ENCODE measurements at regions not wholly inside any gene's neighbourhood (a gene's known extent, or its start where the extent isn't known, plus 50 kb on each side); places are given as distances from the start of the nearest gene placed in this dataset.
"Not testable (repeated sequence)": the region's sequence is repeated elsewhere in the genome, so short reads cannot be mapped to it uniquely, and the experiment has no call there.

GRCh38 chr3:152198665-152199064 is 70.1 kb upstream of the MBNL1 start:
- DNase-seq = no peak

GRCh38 chr3:152199102-152199840 is 69.5 kb upstream of the MBNL1 start:
- DNase-seq = no peak

GRCh38 chr3:152200476-152201420 is 68.0 kb upstream of the MBNL1 start:
- no peak for DNase-seq

GRCh38 chr3:152202976-152203626 is 65.6 kb upstream of the MBNL1 start:
- no peak for DNase-seq

- no peak for DNase-seq
Measured at GRCh38 chr3:152203652-152204051, 65.1 kb upstream of the MBNL1 start.

- DNase-seq = no peak
Measured at GRCh38 chr3:152204218-152204617, 64.5 kb upstream of the MBNL1 start.

GRCh38 chr3:152205097-152205593 is 63.6 kb upstream of the MBNL1 start:
- no peak for DNase-seq

- DNase-seq = no peak
Measured at GRCh38 chr3:152206243-152206760, 62.4 kb upstream of the MBNL1 start.

GRCh38 chr3:152208439-152208838 is 60.3 kb upstream of the MBNL1 start:
- no peak for DNase-seq

GRCh38 chr3:152209060-152209459 is 59.7 kb upstream of the MBNL1 start:
- no peak for DNase-seq

GRCh38 chr3:152209776-152210175 is 59.0 kb upstream of the MBNL1 start:
- DNase-seq = no peak

GRCh38 chr3:152210697-152211096 is 58.0 kb upstream of the MBNL1 start:
- no peak for DNase-seq

GRCh38 chr3:152211655-152212054 is 57.1 kb upstream of the MBNL1 start:
- DNase-seq = no peak

- no peak for DNase-seq
Measured at GRCh38 chr3:152213203-152213602, 55.5 kb upstream of the MBNL1 start.

GRCh38 chr3:152213938-152214337 is 54.8 kb upstream of the MBNL1 start:
- no peak for DNase-seq

GRCh38 chr3:152216960-152217865 is 51.5 kb upstream of the MBNL1 start:
- not testable (repeated sequence) for DNase-seq

- no peak for DNase-seq
Measured at GRCh38 chr3:152218602-152219001, 50.1 kb upstream of the MBNL1 start.
